H1 (cell line): ENCODE measurements at regions not wholly inside any gene's neighbourhood (a gene's known extent, or its start where the extent isn't known, plus 50 kb on each side); places are given as distances from the start of the nearest gene placed in this dataset.

Experiments used
- CTCF ChIA-PET: fragments of 300-600 bp; sonication (Branson Sonifier 250); formaldehyde crosslinking; loops from one replicate; lab custom pipeline; 2021; ENCODE audit not compliant: partially characterized antibody; lab: Charles Lee
- POLR2A ChIA-PET: fragments of 300-600 bp; sonication (Branson Sonifier 250); formaldehyde crosslinking; loops from one replicate; lab custom pipeline; 2021; ENCODE audit warnings: inconsistent platforms; ENCODE audit not compliant: partially characterized antibody; lab: Charles Lee
- DNase-seq, 2 experiments: peaks; one replicate each; pipeline versions ENCODE4 v3.0.0 to v3.0.0-alpha.2; 2010 to 2022; ENCODE audit warnings: low spot score in 2 of 2, low read depth in 1 of 2, mixed read lengths in 1 of 2
- FAIRE-seq: peaks from 2 replicates; lab custom pipeline; 2011; peaks lifted over from hg19 to GRCh38; lab: Jason Lieb, UNC
- H2AFZ ChIP-seq: 2 replicates; pipeline ENCODE4 v1.8.1; 2012; ENCODE audit warnings: low read length, inconsistent platforms
- H2AK5ac ChIP-seq: 2 replicates; pipeline ENCODE4 v1.6.1; 2013; ENCODE audit warnings: low read depth, low read length
- H2BK120ac ChIP-seq: replicated peaks from 2 replicates; pipeline ENCODE3; 2013; ENCODE audit warnings: low read depth, low read length, inconsistent platforms
- H2BK12ac ChIP-seq: 2 replicates; pipeline ENCODE4 v1.6.1; 2013; ENCODE audit warnings: low read depth, low read length
- H2BK15ac ChIP-seq: 2 replicates; pipeline ENCODE4 v1.6.1; 2013; ENCODE audit warnings: low read length
- H2BK20ac ChIP-seq: 2 replicates; pipeline ENCODE4 v1.6.1; 2013; ENCODE audit warnings: low read length
- H2BK5ac ChIP-seq: 2 replicates; pipeline ENCODE4 v1.6.1; 2013; ENCODE audit warnings: low read depth, low read length
- H3K14ac ChIP-seq: 2 replicates; pipeline ENCODE4 v1.6.1; 2013; ENCODE audit warnings: inconsistent platforms; ENCODE audit not compliant: insufficient read length
- H3K18ac ChIP-seq: 2 replicates; pipeline ENCODE4 v1.6.1; 2013; ENCODE audit warnings: low read length; ENCODE audit errors: extremely low read depth
- H3K23ac ChIP-seq: 2 replicates; pipeline ENCODE4 v1.6.1; 2013; ENCODE audit warnings: inconsistent platforms; ENCODE audit not compliant: insufficient read length
- H3K23me2 ChIP-seq: 2 replicates; pipeline ENCODE4 v1.6.1; 2013; ENCODE audit warnings: low read depth, low read length
- H3K27ac ChIP-seq: 2 replicates; pipeline ENCODE4 v1.6.1; 2011; ENCODE audit warnings: low read depth, low read length, inconsistent platforms
- H3K27me3 ChIP-seq, 4 experiments: replicated peaks in 1 of 4; 1 replicate in 1 of 4; 2 replicates in 3 of 4; pipeline versions ENCODE4 v1.6.1 to v1.8.1; 2011 to 2013; ENCODE audit warnings: low read length in 3 of 4, mild to moderate bottlenecking in 3 of 4, inconsistent platforms in 2 of 4, mixed read lengths in 2 of 4, moderate library complexity in 1 of 4; ENCODE audit not compliant: control insufficient read depth in 3 of 4, insufficient read depth in 3 of 4; ENCODE audit errors: extremely low read depth in 1 of 4
- H3K36me3 ChIP-seq, 4 experiments: 2 replicates each; pipeline versions ENCODE4 v1.6.1 to v1.8.1; 2011 to 2013; ENCODE audit warnings: mild to moderate bottlenecking in 4 of 4, low read length in 3 of 4, moderate library complexity in 2 of 4, control low read depth in 1 of 4, inconsistent platforms in 1 of 4; ENCODE audit not compliant: insufficient read depth in 4 of 4, control insufficient read depth in 2 of 4
- H3K4ac ChIP-seq: replicated peaks from 2 replicates; pipeline ENCODE3; 2013; ENCODE audit warnings: low read length, low read depth, mixed read lengths, inconsistent platforms; ENCODE audit not compliant: insufficient read length
- H3K4me1 ChIP-seq, 4 experiments: replicated peaks in 1 of 4; 1 replicate in 1 of 4; 2 replicates in 3 of 4; pipeline versions ENCODE4 v1.6.1 to v1.8.1; 2011 to 2013; ENCODE audit warnings: low read length in 3 of 4, inconsistent platforms in 2 of 4, mixed read lengths in 1 of 4; ENCODE audit not compliant: insufficient read depth in 4 of 4, control insufficient read depth in 3 of 4
- H3K4me2 ChIP-seq, 2 experiments: 2 replicates each; pipeline versions ENCODE4 v1.6.1 to v1.8.1; 2011 to 2013; ENCODE audit warnings: low read depth in 2 of 2, low read length in 2 of 2, control low read depth in 1 of 2, inconsistent platforms in 1 of 2, mild to moderate bottlenecking in 1 of 2; ENCODE audit not compliant: insufficient read depth in 1 of 2
- H3K4me3 ChIP-seq, 4 experiments: fragments of 200-600, 300-600 bp in 1 of 4; sonication (generic), shearing (Covaris generic), sonication (Bioruptor Twin) in 1 of 4; 2 replicates each; pipeline versions ENCODE4 v1.5.1 to v1.8.1; 2011 to 2016; ENCODE audit warnings: low read length in 4 of 4, low read depth in 3 of 4, control low read depth in 2 of 4, inconsistent platforms in 2 of 4, mild to moderate bottlenecking in 2 of 4, mixed read lengths in 1 of 4, moderate library complexity in 1 of 4; ENCODE audit not compliant: insufficient read depth in 2 of 4; ENCODE audit errors: extremely low read depth in 1 of 4
- H3K56ac ChIP-seq: replicated peaks from 2 replicates; pipeline ENCODE3; 2013; ENCODE audit warnings: low read depth, mild to moderate bottlenecking, mixed read lengths, low read length, inconsistent platforms; ENCODE audit not compliant: insufficient read length
- H3K79me1 ChIP-seq: 2 replicates; pipeline ENCODE4 v1.6.1; 2013; ENCODE audit warnings: low read depth, low read length, control low read depth
- H3K79me2 ChIP-seq, 2 experiments: 2 replicates each; pipeline versions ENCODE4 v1.6.1 to v1.8.1; 2012 to 2013; ENCODE audit warnings: low read length in 2 of 2, mild to moderate bottlenecking in 2 of 2, inconsistent platforms in 1 of 2; ENCODE audit not compliant: insufficient read depth in 2 of 2, control insufficient read depth in 1 of 2
- H3K9ac ChIP-seq, 4 experiments: replicated peaks in 1 of 4; 1 replicate in 1 of 4; 2 replicates in 3 of 4; pipeline versions ENCODE4 v1.6.1 to v1.8.1; 2011 to 2013; ENCODE audit warnings: low read depth in 3 of 4, low read length in 3 of 4, control low read depth in 2 of 4, mild to moderate bottlenecking in 2 of 4, moderate library complexity in 2 of 4, inconsistent platforms in 1 of 4; ENCODE audit errors: extremely low read depth in 1 of 4
- H3K9me3 ChIP-seq, 2 experiments: 2 replicates each; pipeline versions ENCODE4 v1.6.1 to v1.8.1; 2012 to 2013; ENCODE audit warnings: mild to moderate bottlenecking in 2 of 2, moderate library complexity in 2 of 2, control low read depth in 1 of 2, inconsistent platforms in 1 of 2, low read depth in 1 of 2, low read length in 1 of 2, mixed read lengths in 1 of 2; ENCODE audit not compliant: insufficient read depth in 2 of 2
- H4K20me1 ChIP-seq, 2 experiments: replicated peaks in 1 of 2; 2 replicates each; pipeline versions ENCODE3 to v1.8.1; 2011 to 2013; ENCODE audit warnings: inconsistent platforms in 2 of 2, low read length in 2 of 2, mild to moderate bottlenecking in 1 of 2; ENCODE audit not compliant: insufficient read depth in 2 of 2, control insufficient read depth in 1 of 2
- H4K5ac ChIP-seq: 2 replicates; pipeline ENCODE4 v1.6.1; 2013; ENCODE audit warnings: low read length, low read depth, mixed read lengths, inconsistent platforms; ENCODE audit not compliant: insufficient read length
- H4K8ac ChIP-seq: 2 replicates; pipeline ENCODE4 v1.8.0; 2013; ENCODE audit warnings: mild to moderate bottlenecking, moderate library complexity, low read length, inconsistent platforms; ENCODE audit not compliant: insufficient read depth; ENCODE audit errors: extremely low read depth
- H4K91ac ChIP-seq: replicated peaks from 2 replicates; pipeline ENCODE3; 2013; ENCODE audit warnings: low read length, mixed read lengths, inconsistent platforms; ENCODE audit not compliant: insufficient read length
- WGBS, 2 experiments: shearing (Covaris generic) in 1 of 2; methylation state at CpG; one replicate each; pipeline versions ENCODE4 v1.1.6 to v1.1.7; 2013 to 2015; ENCODE audit warnings: low lambda C conversion rate in 2 of 2, mixed read lengths in 2 of 2, inconsistent platforms in 1 of 2, low coverage in 1 of 2, missing lambda C conversion rate in 1 of 2; ENCODE audit not compliant: insufficient replicate concordance in 2 of 2, insufficient coverage in 1 of 2, insufficient read length in 1 of 2; ENCODE audit errors: extremely low coverage in 1 of 2, missing lambda C conversion rate in 1 of 2; 5-methylcytosine and 5-hydroxymethylcytosine counted together
- TF ChIP-seq, protein P1 (sequence below): fragments of 300-600 bp; sonication (generic); IDR thresholded peaks from 2 replicates; pipeline ENCODE4 v1.7.1; 2012; ENCODE audit warnings: low read length, moderate library complexity, mild to moderate bottlenecking, inconsistent platforms; ENCODE audit not compliant: insufficient replicate concordance

DNA sequence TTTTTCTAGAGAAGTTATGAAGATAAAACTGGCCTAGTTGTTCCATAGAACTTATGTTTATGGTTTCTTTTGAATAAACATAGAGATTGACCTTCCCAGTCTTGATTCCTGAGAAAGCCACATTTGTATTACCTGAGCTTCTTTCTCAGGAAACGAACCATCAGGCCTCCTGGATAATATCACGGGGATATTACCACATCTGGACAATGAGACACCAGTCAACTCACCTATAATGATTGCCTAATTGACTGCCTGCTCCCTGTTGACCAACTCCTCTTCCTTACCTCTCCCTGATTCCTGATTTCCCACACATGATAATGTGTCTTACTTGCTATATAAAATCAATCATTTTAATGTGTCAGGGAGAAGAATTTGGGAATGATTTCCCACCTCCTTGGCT, 822.7 kb downstream of the LRFN5 start:
- no peak overlapping the region for H3K4ac ChIP-seq
- H3K23ac ChIP-seq: no peak overlapping the region
- 79% methylated on average over 2 of the region's 2 CpGs; no CpG with 5 or more reads in 1 of the 2 experiments for WGBS, 2 experiments
- FAIRE-seq: no peak
- no peaks in the 10 kb centered on the region for H3K79me2 ChIP-seq
- POLR2A ChIA-PET: no interaction called here
- no peaks in the 10 kb centered on the region for H3K4me1 ChIP-seq
- H3K56ac ChIP-seq: no peak overlapping the region
- no peaks in the 10 kb centered on the region for H3K79me1 ChIP-seq
- no peak overlapping the region for H3K14ac ChIP-seq
- no peak overlapping the region for H2BK20ac ChIP-seq
- no peak overlapping the region for H2BK120ac ChIP-seq
- H2AFZ ChIP-seq: peak overlapping the region; percentile 92
- H3K9me3 ChIP-seq: no peaks in the 10 kb centered on the region
- H4K20me1 ChIP-seq: no peaks in the 10 kb centered on the region
- H4K5ac ChIP-seq: no peak overlapping the region
- no peak overlapping the region for H3K4me3 ChIP-seq
- H2BK15ac ChIP-seq: no peak overlapping the region
- H3K27me3 ChIP-seq: no peaks in the 10 kb centered on the region
- CTCF ChIA-PET: no interaction called here
- no peak for DNase-seq
- no peak overlapping the region for H4K8ac ChIP-seq
- no peak overlapping the region for H3K18ac ChIP-seq
- H2BK12ac ChIP-seq: no peak overlapping the region
- H3K36me3 ChIP-seq: no peaks in the 10 kb centered on the region
- no peak overlapping the region for H2BK5ac ChIP-seq
- no peak overlapping the region for H3K27ac ChIP-seq
- H3K4me2 ChIP-seq: no peak overlapping the region
- no peak overlapping the region for H2AK5ac ChIP-seq
- no peaks in the 10 kb centered on the region for H3K23me2 ChIP-seq
- no peak overlapping the region for H3K9ac ChIP-seq
- H4K91ac ChIP-seq: no peak overlapping the region
- TF ChIP-seq, protein P1, sequence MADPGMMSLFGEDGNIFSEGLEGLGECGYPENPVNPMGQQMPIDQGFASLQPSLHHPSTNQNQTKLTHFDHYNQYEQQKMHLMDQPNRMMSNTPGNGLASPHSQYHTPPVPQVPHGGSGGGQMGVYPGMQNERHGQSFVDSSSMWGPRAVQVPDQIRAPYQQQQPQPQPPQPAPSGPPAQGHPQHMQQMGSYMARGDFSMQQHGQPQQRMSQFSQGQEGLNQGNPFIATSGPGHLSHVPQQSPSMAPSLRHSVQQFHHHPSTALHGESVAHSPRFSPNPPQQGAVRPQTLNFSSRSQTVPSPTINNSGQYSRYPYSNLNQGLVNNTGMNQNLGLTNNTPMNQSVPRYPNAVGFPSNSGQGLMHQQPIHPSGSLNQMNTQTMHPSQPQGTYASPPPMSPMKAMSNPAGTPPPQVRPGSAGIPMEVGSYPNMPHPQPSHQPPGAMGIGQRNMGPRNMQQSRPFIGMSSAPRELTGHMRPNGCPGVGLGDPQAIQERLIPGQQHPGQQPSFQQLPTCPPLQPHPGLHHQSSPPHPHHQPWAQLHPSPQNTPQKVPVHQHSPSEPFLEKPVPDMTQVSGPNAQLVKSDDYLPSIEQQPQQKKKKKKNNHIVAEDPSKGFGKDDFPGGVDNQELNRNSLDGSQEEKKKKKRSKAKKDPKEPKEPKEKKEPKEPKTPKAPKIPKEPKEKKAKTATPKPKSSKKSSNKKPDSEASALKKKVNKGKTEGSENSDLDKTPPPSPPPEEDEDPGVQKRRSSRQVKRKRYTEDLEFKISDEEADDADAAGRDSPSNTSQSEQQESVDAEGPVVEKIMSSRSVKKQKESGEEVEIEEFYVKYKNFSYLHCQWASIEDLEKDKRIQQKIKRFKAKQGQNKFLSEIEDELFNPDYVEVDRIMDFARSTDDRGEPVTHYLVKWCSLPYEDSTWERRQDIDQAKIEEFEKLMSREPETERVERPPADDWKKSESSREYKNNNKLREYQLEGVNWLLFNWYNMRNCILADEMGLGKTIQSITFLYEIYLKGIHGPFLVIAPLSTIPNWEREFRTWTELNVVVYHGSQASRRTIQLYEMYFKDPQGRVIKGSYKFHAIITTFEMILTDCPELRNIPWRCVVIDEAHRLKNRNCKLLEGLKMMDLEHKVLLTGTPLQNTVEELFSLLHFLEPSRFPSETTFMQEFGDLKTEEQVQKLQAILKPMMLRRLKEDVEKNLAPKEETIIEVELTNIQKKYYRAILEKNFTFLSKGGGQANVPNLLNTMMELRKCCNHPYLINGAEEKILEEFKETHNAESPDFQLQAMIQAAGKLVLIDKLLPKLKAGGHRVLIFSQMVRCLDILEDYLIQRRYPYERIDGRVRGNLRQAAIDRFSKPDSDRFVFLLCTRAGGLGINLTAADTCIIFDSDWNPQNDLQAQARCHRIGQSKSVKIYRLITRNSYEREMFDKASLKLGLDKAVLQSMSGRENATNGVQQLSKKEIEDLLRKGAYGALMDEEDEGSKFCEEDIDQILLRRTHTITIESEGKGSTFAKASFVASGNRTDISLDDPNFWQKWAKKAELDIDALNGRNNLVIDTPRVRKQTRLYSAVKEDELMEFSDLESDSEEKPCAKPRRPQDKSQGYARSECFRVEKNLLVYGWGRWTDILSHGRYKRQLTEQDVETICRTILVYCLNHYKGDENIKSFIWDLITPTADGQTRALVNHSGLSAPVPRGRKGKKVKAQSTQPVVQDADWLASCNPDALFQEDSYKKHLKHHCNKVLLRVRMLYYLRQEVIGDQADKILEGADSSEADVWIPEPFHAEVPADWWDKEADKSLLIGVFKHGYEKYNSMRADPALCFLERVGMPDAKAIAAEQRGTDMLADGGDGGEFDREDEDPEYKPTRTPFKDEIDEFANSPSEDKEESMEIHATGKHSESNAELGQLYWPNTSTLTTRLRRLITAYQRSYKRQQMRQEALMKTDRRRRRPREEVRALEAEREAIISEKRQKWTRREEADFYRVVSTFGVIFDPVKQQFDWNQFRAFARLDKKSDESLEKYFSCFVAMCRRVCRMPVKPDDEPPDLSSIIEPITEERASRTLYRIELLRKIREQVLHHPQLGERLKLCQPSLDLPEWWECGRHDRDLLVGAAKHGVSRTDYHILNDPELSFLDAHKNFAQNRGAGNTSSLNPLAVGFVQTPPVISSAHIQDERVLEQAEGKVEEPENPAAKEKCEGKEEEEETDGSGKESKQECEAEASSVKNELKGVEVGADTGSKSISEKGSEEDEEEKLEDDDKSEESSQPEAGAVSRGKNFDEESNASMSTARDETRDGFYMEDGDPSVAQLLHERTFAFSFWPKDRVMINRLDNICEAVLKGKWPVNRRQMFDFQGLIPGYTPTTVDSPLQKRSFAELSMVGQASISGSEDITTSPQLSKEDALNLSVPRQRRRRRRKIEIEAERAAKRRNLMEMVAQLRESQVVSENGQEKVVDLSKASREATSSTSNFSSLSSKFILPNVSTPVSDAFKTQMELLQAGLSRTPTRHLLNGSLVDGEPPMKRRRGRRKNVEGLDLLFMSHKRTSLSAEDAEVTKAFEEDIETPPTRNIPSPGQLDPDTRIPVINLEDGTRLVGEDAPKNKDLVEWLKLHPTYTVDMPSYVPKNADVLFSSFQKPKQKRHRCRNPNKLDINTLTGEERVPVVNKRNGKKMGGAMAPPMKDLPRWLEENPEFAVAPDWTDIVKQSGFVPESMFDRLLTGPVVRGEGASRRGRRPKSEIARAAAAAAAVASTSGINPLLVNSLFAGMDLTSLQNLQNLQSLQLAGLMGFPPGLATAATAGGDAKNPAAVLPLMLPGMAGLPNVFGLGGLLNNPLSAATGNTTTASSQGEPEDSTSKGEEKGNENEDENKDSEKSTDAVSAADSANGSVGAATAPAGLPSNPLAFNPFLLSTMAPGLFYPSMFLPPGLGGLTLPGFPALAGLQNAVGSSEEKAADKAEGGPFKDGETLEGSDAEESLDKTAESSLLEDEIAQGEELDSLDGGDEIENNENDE: no peak
